ENCODE measurements at regions not wholly inside any gene's neighbourhood (a gene's known extent, or its start where the extent isn't known, plus 50 kb on each side); places are given as distances from the start of the nearest gene placed in this dataset.

GRCh38 chr7:149599636-149600206, 102.1 kb upstream of the ZNF746 start:
- TF ChIP-seq CTCF (IDR thresholded peaks at IDR 0.05) (no peak), POLR2A (IDR thresholded peaks at IDR 0.05) (no peak)

Measured in testis (tissue), 2 donors.